DOHH2 (cell line): ENCODE measurements at regions not wholly inside any gene's neighbourhood (a gene's known extent, or its start where the extent isn't known, plus 50 kb on each side); places are given as distances from the start of the nearest gene placed in this dataset.

Experiments used
- EZH2phosphoT487 ChIP-seq: fragments of 200-600 bp; sonication (generic); IDR thresholded peaks from 2 replicates; pipeline ENCODE4 v1.6.1; 2017; ENCODE audit warnings: borderline replicate concordance, mild to moderate bottlenecking, antibody characterized with exemption, low read length, moderate library complexity, mixed read lengths
- TF ChIP-seq, protein P1 (sequence below): fragments of 200-600 bp; sonication (generic); IDR thresholded peaks from one replicate; pipeline ENCODE4 v1.5.1; 2014; ENCODE audit warnings: antibody characterized with exemption, mild to moderate bottlenecking, low read depth, low read length; ENCODE audit not compliant: poor library complexity, severe bottlenecking

DNA sequence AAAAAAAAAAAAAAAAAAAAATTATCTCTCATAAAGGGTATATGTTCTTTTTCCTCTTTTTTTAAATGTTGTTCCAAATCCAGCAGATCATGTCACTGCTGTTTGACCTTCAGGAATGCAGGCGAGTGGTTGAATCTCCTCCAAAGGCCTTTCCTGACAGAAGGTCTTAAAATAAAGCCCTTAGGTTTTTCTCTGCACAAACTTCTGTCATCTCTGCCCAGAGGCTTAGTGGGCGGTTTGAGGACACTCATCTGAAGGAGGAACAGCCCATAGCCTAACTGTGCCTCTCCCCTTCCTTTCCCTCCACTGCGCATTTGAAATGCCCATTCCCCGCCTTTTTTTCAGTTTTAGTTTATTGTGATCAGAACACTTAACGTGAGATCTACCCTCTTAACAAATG is 270.2 kb downstream of the TMEM114 start:
- TF ChIP-seq, protein P1, sequence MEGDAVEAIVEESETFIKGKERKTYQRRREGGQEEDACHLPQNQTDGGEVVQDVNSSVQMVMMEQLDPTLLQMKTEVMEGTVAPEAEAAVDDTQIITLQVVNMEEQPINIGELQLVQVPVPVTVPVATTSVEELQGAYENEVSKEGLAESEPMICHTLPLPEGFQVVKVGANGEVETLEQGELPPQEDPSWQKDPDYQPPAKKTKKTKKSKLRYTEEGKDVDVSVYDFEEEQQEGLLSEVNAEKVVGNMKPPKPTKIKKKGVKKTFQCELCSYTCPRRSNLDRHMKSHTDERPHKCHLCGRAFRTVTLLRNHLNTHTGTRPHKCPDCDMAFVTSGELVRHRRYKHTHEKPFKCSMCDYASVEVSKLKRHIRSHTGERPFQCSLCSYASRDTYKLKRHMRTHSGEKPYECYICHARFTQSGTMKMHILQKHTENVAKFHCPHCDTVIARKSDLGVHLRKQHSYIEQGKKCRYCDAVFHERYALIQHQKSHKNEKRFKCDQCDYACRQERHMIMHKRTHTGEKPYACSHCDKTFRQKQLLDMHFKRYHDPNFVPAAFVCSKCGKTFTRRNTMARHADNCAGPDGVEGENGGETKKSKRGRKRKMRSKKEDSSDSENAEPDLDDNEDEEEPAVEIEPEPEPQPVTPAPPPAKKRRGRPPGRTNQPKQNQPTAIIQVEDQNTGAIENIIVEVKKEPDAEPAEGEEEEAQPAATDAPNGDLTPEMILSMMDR, result no peak
- TF ChIP-seq EZH2phosphoT487, result no peak
